Calu3 (cell line): ENCODE measurements at regions not wholly inside any gene's neighbourhood (a gene's known extent, or its start where the extent isn't known, plus 50 kb on each side); places are given as distances from the start of the nearest gene placed in this dataset.

Experiments
- BruUV-seq: library from RNA; stranded (reverse); fragments of 400-500 nt; replicated peaks from 2 replicates; lab custom pipeline; 2021; lab: Mats Ljungman, UMichigan
- CTCF ChIA-PET: fragments of 300-600 bp; sonication (Branson Sonifier 250); formaldehyde crosslinking; loops from one replicate; lab custom pipeline; 2022; ENCODE audit warnings: antibody characterized with exemption; lab: Charles Lee
- DNase-seq: peaks from one replicate; pipeline ENCODE4 v3.0.0; 2022
- H3K27ac Mint-ChIP-seq: one replicate; pipeline ENCODE4 v1.8.0; 2022; ENCODE audit warnings: mixed read lengths; ENCODE audit not compliant: unreplicated experiment
- H3K27me3 Mint-ChIP-seq: one replicate; pipeline ENCODE4 v1.8.0; 2022; ENCODE audit warnings: mixed read lengths; ENCODE audit not compliant: unreplicated experiment
- H3K36me3 Mint-ChIP-seq: one replicate; pipeline ENCODE4 v1.8.0; 2022; ENCODE audit warnings: mild to moderate bottlenecking, moderate library complexity, mixed read lengths; ENCODE audit not compliant: insufficient read depth, unreplicated experiment
- H3K4me1 Mint-ChIP-seq: one replicate; pipeline ENCODE4 v1.8.0; 2022; ENCODE audit warnings: mild to moderate bottlenecking, low read depth, mixed read lengths; ENCODE audit not compliant: unreplicated experiment
- H3K4me3 Mint-ChIP-seq: one replicate; pipeline ENCODE4 v1.8.0; 2022; ENCODE audit warnings: mild to moderate bottlenecking, low read depth, moderate library complexity, mixed read lengths; ENCODE audit not compliant: unreplicated experiment
- H3K9me3 Mint-ChIP-seq: one replicate; pipeline ENCODE4 v1.8.0; 2022; ENCODE audit warnings: low read depth, mixed read lengths; ENCODE audit not compliant: unreplicated experiment
- intact Hi-C: fragments of 100-400 bp; cut with micrococcal nuclease; formaldehyde crosslinking; loops from one replicate; pipeline ENCODE4 v1.10.0; 2022; ENCODE audit not compliant: unreplicated experiment
- TF ChIP-seq, protein P1 (sequence below): fragments of 200-600 bp; IDR thresholded peaks from one replicate; pipeline ENCODE4 v1.8.0; 2022; ENCODE audit warnings: antibody characterized with exemption; ENCODE audit not compliant: unreplicated experiment

DNA sequence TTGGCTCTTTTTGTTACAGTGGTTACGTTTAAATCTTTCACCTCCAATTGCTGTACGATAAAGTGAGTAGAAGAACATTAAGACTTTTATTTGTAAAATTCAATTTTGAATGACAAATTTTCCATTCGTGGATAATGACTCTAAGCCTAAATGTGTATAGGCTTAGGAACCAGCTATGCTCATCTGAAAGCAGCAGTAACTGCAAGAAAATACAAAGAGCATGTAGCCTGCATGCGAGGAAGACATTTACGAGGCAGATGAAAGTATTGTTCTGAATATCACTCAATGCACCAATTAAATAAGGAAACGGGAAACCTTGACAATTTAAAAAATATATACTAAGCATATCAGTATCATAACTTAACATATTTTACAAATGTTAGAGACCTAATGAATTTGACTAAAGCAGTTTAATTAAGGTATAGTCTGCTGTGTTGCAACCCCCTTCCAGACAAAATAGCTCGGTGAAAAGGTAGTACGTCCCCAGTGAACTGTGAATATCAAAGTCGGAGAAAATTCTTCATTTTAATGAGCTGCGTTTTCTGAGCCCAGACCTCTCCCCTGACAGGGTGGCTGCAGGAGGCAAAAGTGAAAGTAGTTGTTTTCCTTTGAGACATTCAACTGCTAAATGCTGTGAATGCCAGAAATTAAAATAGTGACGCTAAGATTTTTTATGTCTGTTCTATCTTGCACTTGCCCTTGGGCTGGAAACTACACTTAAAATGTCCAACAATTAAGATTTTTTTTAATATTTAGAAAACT lies 1236.5 kb upstream of the TENM3 start:
- H3K27ac Mint-ChIP-seq: no peak overlapping the region
- CTCF ChIA-PET: no interaction called here
- H3K36me3 Mint-ChIP-seq: no peaks in the 10 kb centered on the region
- intact Hi-C loops: no loop called here
- H3K4me3 Mint-ChIP-seq: no peak overlapping the region
- TF ChIP-seq, protein P1, sequence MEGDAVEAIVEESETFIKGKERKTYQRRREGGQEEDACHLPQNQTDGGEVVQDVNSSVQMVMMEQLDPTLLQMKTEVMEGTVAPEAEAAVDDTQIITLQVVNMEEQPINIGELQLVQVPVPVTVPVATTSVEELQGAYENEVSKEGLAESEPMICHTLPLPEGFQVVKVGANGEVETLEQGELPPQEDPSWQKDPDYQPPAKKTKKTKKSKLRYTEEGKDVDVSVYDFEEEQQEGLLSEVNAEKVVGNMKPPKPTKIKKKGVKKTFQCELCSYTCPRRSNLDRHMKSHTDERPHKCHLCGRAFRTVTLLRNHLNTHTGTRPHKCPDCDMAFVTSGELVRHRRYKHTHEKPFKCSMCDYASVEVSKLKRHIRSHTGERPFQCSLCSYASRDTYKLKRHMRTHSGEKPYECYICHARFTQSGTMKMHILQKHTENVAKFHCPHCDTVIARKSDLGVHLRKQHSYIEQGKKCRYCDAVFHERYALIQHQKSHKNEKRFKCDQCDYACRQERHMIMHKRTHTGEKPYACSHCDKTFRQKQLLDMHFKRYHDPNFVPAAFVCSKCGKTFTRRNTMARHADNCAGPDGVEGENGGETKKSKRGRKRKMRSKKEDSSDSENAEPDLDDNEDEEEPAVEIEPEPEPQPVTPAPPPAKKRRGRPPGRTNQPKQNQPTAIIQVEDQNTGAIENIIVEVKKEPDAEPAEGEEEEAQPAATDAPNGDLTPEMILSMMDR: no peak
- DNase-seq: no peak
- peaks cover 11% of the 10 kb centered on the region for H3K9me3 Mint-ChIP-seq
- no TSS peak for BruUV-seq
- H3K4me1 Mint-ChIP-seq: peaks cover 10% of the 10 kb centered on the region
- no peaks in the 10 kb centered on the region for H3K27me3 Mint-ChIP-seq

GRCh38 chr4:181007751-181008150 lies 1235.5 kb upstream of the TENM3 start:
- DNase-seq: peak; percentile 2
- TF ChIP-seq, protein P1: no peak
- Mint-ChIP-seq H3K4me3 (no peak overlapping the region), H3K27me3 (no peaks in the 10 kb centered on the region), H3K36me3 (no peaks in the 10 kb centered on the region), H3K9me3 (peaks cover 11% of the 10 kb centered on the region), H3K27ac (no peak overlapping the region), H3K4me1 (peaks cover 10% of the 10 kb centered on the region)
- CTCF ChIA-PET: no interaction called here
- intact Hi-C loops: no loop called here
- no TSS peak for BruUV-seq

- H3K4me3 Mint-ChIP-seq: no peak overlapping the region
- peaks cover 10% of the 10 kb centered on the region for H3K4me1 Mint-ChIP-seq
- H3K9me3 Mint-ChIP-seq: peaks cover 12% of the 10 kb centered on the region
- H3K36me3 Mint-ChIP-seq: no peaks in the 10 kb centered on the region
- CTCF ChIA-PET: no interaction called here
- no peak overlapping the region for H3K27ac Mint-ChIP-seq
- TF ChIP-seq, protein P1: no peak
- BruUV-seq: no TSS peak
- no peaks in the 10 kb centered on the region for H3K27me3 Mint-ChIP-seq
- intact Hi-C loops: no loop called here
- peak; percentile 0 for DNase-seq
Measured at GRCh38 chr4:181008164-181008563, 1235.0 kb upstream of the TENM3 start.

DNA sequence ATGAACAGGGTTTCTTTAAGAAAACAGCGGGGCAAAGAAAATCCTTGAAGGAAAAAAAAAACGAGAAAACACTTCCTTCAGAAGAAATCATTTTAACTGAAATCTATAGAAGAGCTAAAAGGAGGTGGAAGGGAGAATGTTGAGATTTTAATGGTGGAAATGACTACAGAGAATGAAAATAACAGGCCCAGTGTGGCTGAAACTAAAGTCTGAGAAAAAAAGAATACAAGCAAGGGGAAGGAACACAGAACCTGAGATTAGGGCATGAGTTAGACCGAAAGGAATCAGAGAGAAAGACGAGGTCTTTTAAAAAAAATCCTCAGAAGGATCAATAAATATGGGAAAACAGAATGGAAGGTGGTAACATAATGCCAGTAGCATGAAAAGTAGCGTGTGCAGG lies 1230.0 kb upstream of the TENM3 start:
- TF ChIP-seq, protein P1: no peak
- Mint-ChIP-seq H3K36me3 (no peaks in the 10 kb centered on the region), H3K9me3 (peaks cover 11% of the 10 kb centered on the region), H3K4me1 (no peaks in the 10 kb centered on the region), H3K27ac (no peak overlapping the region), H3K27me3 (no peaks in the 10 kb centered on the region), H3K4me3 (no peak overlapping the region)
- no peak for DNase-seq
- BruUV-seq: no TSS peak
- CTCF ChIA-PET: no interaction called here
- intact Hi-C loops: no loop called here
